C4-2B (cell line): ENCODE measurements at regions not wholly inside any gene's neighbourhood (a gene's known extent, or its start where the extent isn't known, plus 50 kb on each side); places are given as distances from the start of the nearest gene placed in this dataset.

Experiments used
- H3K27ac ChIP-seq: fragments of 450-650 bp; 2 replicates; pipeline ENCODE4 v1.5.1; 2017
- ZFX ChIP-seq: fragments of 450-650 bp; IDR thresholded peaks from 2 replicates; pipeline ENCODE4 v1.6.1; 2017
- TF ChIP-seq, protein P1 (sequence below): fragments of 450-650 bp; conservative IDR thresholded peaks from 2 replicates; pipeline ENCODE4 v1.5.1; 2017; ENCODE audit warnings: mild to moderate bottlenecking

DNA sequence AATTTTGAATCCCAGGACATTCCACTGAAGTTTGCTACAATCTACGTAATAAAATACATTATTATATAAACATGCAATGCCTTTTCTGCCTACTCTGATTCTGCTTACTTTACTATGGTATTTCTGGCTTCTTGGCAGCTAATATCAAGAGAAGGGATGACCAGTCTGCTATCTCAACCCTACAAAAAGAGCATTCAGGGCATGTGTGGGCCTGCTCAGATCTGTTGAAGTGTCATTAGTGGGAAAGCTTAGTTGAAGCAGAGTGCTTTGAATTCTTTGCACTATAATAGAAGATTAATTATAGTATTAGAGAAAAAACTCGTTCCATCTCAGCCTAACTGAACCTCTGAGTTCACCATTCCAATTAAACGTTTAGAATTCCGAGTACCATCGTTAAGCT is 339.5 kb upstream of the ISL1 start:
- H3K27ac ChIP-seq = no peak overlapping the region
- TF ChIP-seq, protein P1, sequence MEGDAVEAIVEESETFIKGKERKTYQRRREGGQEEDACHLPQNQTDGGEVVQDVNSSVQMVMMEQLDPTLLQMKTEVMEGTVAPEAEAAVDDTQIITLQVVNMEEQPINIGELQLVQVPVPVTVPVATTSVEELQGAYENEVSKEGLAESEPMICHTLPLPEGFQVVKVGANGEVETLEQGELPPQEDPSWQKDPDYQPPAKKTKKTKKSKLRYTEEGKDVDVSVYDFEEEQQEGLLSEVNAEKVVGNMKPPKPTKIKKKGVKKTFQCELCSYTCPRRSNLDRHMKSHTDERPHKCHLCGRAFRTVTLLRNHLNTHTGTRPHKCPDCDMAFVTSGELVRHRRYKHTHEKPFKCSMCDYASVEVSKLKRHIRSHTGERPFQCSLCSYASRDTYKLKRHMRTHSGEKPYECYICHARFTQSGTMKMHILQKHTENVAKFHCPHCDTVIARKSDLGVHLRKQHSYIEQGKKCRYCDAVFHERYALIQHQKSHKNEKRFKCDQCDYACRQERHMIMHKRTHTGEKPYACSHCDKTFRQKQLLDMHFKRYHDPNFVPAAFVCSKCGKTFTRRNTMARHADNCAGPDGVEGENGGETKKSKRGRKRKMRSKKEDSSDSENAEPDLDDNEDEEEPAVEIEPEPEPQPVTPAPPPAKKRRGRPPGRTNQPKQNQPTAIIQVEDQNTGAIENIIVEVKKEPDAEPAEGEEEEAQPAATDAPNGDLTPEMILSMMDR = no peak
- TF ChIP-seq ZFX = no peak

- no peak overlapping the region for H3K27ac ChIP-seq
- TF ChIP-seq ZFX = no peak
- TF ChIP-seq, protein P1 = no peak
Observed at GRCh38 chr5:51047369-51047768, 335.9 kb upstream of the ISL1 start.

GRCh38 chr5:51053361-51053760 is 329.9 kb upstream of the ISL1 start:
- TF ChIP-seq ZFX = no peak
- TF ChIP-seq, protein P1 = no peak
- H3K27ac ChIP-seq = no peak overlapping the region

DNA sequence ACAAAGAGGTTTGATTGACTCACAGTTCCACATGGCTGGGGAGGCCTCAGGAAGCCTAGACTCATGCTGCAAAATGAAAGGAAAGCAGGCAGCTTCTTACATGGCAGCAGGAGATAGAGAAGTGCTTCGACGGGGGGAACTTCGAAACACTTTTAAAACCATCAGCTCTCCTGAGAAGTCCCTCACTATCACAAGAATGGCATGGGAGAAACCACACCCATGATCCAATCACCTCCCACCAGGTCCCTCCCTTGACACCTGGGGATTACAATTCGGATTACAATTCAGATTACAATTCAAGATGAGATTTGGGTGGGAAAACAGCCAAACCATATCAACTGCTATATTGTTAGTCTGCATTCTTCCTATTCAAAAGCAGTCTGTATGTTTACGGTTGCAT is 322.3 kb upstream of the ISL1 start:
- no peak overlapping the region for H3K27ac ChIP-seq
- no peak for TF ChIP-seq ZFX
- TF ChIP-seq, protein P1 = no peak

- no peak overlapping the region for H3K27ac ChIP-seq
- TF ChIP-seq, protein P1 = no peak
- no peak for TF ChIP-seq ZFX
Observed at GRCh38 chr5:51072937-51073336, 310.3 kb upstream of the ISL1 start.

DNA sequence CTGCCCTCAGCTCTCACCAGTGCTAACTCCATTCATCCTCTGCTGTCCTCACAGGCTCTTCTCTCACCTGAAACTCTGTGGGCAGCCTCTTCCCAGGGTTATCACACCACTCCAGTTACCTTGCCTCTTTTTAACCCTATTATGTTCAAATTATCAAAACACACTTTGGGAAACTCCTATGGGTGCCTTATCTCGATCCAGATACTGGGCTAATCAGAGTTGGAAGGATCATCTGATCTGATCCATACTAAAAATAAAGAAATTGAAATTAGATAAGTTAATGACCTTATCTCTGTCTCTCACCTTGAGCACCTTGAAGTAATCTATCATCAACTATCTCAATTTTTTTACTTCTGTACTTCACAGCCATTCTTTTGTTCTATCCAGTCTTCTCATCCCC is 300.5 kb upstream of the ISL1 start:
- TF ChIP-seq, protein P1 = no peak
- TF ChIP-seq ZFX = no peak

DNA sequence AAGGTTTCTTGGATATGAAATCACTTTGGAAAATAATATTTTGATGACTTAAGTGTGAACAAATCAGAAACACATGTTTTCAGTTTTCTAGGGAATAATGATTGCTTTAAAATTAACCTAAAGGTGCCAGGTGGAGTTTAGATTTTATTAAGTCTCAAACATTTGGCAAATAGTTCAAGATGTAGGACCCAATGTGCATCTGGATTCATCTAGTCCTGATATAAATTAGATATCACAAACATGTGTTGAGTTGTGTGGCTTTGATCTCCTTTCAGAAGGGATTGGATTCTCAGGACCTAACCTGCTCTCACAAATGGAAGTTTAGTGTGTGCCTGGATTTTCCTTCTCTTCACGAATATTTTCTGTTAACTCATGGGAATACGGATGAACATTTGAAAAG is 291.4 kb upstream of the ISL1 start:
- H3K27ac ChIP-seq = no peak overlapping the region
- TF ChIP-seq ZFX = no peak
- TF ChIP-seq, protein P1 = no peak

More for the DNA sequence above, 300.5 kb upstream of the ISL1 start:
- no peak overlapping the region for H3K27ac ChIP-seq
